DND-41 (cell line): ENCODE measurements at regions not wholly inside any gene's neighbourhood (a gene's known extent, or its start where the extent isn't known, plus 50 kb on each side); places are given as distances from the start of the nearest gene placed in this dataset.

ENCODE experiments used
- CTCF ChIP-seq: IDR thresholded peaks from 2 replicates; pipeline ENCODE4 v1.5.1; 2012; ENCODE audit warnings: borderline replicate concordance, low read length, moderate library complexity, mild to moderate bottlenecking; ENCODE audit not compliant: poor library complexity, severe bottlenecking; ENCODE audit errors: extremely low read depth
- EZH2 ChIP-seq: IDR thresholded peaks from 3 replicates; pipeline ENCODE4 v1.6.1; 2012; ENCODE audit warnings: borderline replicate concordance, low read depth, mild to moderate bottlenecking, moderate library complexity, low read length, inconsistent platforms; ENCODE audit not compliant: severe bottlenecking

DNA sequence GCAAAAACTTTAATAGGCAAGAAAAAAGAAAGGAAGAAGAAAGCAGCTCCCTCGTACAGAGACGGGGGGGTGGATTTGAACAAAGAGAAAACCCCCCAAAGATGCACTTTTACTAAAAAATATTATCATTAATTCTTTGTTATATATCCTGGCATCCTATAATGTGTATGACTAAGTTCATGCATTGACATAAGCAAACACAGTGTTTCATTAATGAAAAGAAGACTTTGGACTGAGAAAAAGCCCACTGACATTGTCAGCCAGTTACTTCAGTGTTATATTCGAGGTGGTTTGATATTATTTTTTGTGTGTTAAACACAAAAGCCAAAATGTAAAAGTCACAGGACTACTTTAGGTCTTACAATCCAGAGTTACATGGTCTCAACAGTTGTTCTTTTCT, 110.1 kb upstream of the DPYD start:
- TF ChIP-seq EZH2 (no peak), CTCF (no peak)
